Hematopoietic multipotent progenitor cell treated with erythropoietin and hydrocortisone succinate and interleukin-3 and kit ligand, for 4 days (in vitro differentiated cells): ENCODE measurements at regions not wholly inside any gene's neighbourhood (a gene's known extent, or its start where the extent isn't known, plus 50 kb on each side); places are given as distances from the start of the nearest gene placed in this dataset.
"Not testable (repeated sequence)": the region's sequence is repeated elsewhere in the genome, so short reads cannot be mapped to it uniquely, and the experiment has no call there.

Source experiments
- DNase-seq: peaks from one replicate; pipeline ENCODE4 v3.0.0-alpha.2; 2015

- no peak for DNase-seq
Observed at GRCh38 chr1:230509281-230509977, 83.3 kb upstream of the PGBD5 start.

- peak; percentile 33 for DNase-seq
Observed at GRCh38 chr1:230507666-230508402, 81.7 kb upstream of the PGBD5 start.

- no peak for DNase-seq
Observed at GRCh38 chr1:230507236-230507635, 81.1 kb upstream of the PGBD5 start.

- no peak for DNase-seq
Observed at GRCh38 chr1:230506451-230506850, 80.3 kb upstream of the PGBD5 start.

GRCh38 chr1:230504310-230504709, 78.2 kb upstream of the PGBD5 start:
- no peak for DNase-seq

GRCh38 chr1:230503726-230504125, 77.6 kb upstream of the PGBD5 start:
- DNase-seq = no peak

GRCh38 chr1:230502996-230503395, 76.9 kb upstream of the PGBD5 start:
- DNase-seq = no peak

- DNase-seq = no peak
Observed at GRCh38 chr1:230502306-230502705, 76.2 kb upstream of the PGBD5 start.

- DNase-seq = no peak
Observed at GRCh38 chr1:230501849-230502248, 75.7 kb upstream of the PGBD5 start.

- no peak for DNase-seq
Observed at GRCh38 chr1:230501242-230501641, 75.1 kb upstream of the PGBD5 start.

GRCh38 chr1:230500063-230500462, 73.9 kb upstream of the PGBD5 start:
- DNase-seq = no peak

GRCh38 chr1:230499496-230499895, 73.4 kb upstream of the PGBD5 start:
- DNase-seq = no peak

- peak; percentile 8 for DNase-seq
Observed at GRCh38 chr1:230498704-230499103, 72.6 kb upstream of the PGBD5 start.

- DNase-seq = no peak
Observed at GRCh38 chr1:230496451-230496850, 70.3 kb upstream of the PGBD5 start.

GRCh38 chr1:230495891-230496385, 69.8 kb upstream of the PGBD5 start:
- DNase-seq = no peak

- no peak for DNase-seq
Observed at GRCh38 chr1:230495076-230495475, 68.9 kb upstream of the PGBD5 start.

- DNase-seq = no peak
Observed at GRCh38 chr1:230494514-230494913, 68.4 kb upstream of the PGBD5 start.

- DNase-seq = no peak
Observed at GRCh38 chr1:230494026-230494425, 67.9 kb upstream of the PGBD5 start.

- DNase-seq = no peak
Observed at GRCh38 chr1:230493264-230493663, 67.1 kb upstream of the PGBD5 start.

- DNase-seq = no peak
Observed at GRCh38 chr1:230490436-230490835, 64.3 kb upstream of the PGBD5 start.

- DNase-seq = no peak
Observed at GRCh38 chr1:230487773-230488428, 61.8 kb upstream of the PGBD5 start.

GRCh38 chr1:230476622-230477003, 50.5 kb upstream of the PGBD5 start:
- no peak for DNase-seq

- not testable (repeated sequence) for DNase-seq
Observed at GRCh38 chr1:230475856-230476621, 49.9 kb upstream of the PGBD5 start.
